ENCODE measurements at regions not wholly inside any gene's neighbourhood (a gene's known extent, or its start where the extent isn't known, plus 50 kb on each side); places are given as distances from the start of the nearest gene placed in this dataset.

GRCh38 chr10:10351451-10351850 lies 666.2 kb upstream of the CELF2 start:
- no peak for DNase-seq (ENCODE audit: low read depth)

DNA sequence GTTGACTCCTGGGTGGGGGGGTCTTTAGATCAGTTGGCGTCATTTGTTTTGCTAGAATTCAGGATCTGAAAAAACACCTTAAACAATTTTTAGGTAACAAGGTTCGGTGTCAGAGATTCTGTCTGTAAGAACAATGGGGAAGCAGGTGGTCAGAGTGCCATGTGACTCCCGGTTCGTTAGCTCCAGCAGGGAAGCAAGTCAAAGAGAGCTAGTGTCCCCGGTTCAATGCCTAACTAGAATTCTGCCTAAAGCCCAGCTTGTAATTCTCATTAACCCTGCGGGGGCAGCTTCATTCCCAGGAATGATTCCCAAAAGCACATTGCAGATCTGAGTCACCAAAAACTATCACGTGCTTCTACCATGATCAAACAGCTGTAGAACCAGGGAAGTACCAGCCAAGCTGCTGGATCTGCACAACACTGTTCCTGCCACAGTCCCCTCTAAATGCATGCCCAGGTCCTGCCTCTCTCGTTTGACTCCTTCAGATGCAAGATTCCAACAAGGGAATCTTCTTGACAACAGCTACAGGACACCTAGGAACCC lies 664.3 kb upstream of the CELF2 start:
- DNase-seq (ENCODE audit: low read depth): no peak

DNA sequence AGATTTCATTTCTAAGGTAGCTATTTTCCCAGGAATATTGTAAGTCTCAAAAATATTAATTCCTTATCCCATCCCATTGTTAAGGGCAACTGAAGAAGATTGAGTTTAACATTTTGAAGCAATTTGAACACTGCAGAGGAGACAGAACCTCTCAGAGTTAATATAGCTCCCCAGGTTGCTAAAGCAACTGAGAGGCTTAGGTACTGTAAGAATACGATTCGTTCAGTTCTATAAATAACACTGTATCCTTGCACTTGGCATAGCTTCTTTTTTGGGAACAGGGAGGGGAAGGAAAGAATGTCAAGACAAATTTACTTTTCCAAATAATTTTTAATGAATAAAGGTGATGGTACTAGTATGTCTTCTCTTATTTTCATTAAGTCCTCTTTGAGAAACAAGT lies 658.4 kb upstream of the CELF2 start:
- DNase-seq (ENCODE audit: low read depth): no peak

DNA sequence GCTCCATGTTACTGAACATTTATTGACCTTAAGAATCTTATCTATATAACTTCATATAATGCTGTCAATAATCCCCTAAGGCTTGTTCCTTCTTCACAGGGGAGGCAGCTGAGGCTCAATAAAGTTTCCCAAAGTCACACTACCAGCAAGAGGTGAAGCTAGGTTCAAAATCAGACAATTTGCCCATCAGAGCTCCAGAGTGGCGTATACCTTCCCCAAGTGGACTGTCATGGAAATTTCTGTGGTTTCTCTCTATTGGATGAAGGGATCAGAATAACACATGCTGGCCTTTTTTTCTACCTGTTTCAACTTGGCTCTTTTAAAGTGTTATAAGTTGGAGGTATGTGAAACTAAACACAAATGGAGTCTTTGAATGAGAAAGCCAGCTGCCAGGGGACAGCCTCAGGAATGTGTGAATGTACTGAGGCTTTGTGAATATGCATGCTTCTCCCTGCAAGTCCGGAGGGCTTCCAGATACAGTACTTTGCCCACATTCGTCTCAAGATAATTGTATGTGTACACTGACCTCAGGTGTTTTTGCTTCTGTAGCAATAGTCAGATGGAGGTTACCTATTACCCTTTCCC lies 656.3 kb upstream of the CELF2 start:
- DNase-seq (ENCODE audit: low read depth): no peak

- no peak for DNase-seq (ENCODE audit: low read depth)
Observed at GRCh38 chr10:10362800-10363199, 654.9 kb upstream of the CELF2 start.

DNA sequence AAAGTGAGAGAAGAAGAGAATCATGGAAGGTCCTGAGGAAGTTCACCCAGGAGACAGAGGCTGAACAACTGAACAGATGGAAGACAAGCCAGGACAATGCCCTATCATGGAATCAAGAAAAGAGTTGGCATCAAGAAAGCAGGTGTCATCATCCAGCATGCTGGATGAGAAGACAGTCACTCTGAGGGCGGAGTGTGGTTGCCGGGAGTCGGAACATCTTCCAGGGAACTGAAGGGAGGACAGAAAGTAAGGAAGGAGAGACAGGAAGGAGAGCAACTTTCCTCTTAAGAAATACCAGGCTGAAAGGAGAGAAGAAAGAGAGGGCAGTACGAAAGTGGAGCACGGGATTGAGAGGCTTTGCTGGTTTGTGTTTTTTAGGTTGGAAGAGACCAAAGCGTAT lies 654.5 kb upstream of the CELF2 start:
- no peak for DNase-seq (ENCODE audit: low read depth)

GRCh38 chr10:10364902-10365301 lies 652.8 kb upstream of the CELF2 start:
- no peak for DNase-seq (ENCODE audit: low read depth)

DNA sequence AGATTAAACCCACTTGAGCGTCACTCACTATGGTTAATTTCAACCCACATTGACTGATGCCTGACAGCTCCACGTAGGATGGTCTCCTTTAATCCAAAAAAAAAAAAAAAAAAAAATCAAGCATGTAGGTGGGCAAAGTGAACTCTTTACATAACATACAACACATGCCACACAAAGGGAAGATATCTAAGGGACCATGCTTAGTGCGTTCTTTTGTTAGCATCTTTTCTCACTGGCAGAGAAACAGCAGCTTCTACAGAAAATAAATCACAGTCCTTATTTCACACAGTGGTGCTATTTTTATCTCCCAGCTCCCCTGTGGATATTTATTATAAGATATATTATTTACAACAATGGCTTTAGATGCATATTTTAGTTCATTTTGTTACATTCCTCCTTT lies 652.0 kb upstream of the CELF2 start:
- no peak for DNase-seq (ENCODE audit: low read depth)

DNA sequence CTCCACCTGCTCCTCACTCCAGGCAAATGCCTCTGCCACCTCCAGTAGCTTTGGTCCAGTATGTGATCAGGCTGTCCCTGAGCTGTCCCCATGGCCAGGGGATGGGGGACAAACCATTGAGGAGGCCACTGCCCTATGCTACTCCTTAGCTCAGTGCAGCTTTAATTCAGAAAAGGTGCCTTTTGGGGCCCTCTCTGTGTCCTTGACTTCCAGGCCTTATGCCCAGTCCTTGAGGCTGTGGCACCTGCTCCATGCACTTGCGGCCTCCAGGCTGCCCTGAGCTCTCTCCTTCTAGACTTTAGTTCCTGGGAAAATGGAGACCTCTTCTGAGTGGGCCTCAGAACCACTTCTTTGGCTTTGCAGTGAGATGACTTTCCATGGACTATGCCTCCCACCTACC lies 650.8 kb upstream of the CELF2 start:
- DNase-seq (ENCODE audit: low read depth): no peak

DNA sequence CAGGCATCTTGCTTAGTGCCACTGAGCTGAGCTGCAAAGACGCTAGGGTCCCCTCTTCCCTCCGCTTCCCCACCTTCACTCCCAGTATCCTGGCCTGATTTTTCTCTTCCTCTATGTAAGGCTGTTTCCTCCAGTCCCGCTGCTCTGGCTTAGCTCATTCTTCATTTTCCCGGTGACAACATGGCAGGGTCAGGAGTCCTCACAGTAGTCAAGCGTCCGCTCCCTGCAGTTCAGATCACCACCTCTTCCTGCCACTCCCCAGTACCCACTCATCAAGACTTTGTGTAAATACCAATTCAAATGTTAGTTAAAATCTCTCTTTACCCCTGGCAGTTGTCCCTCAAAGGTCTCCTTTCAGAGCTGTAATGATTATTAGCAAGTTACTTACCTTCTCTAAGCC lies 650.4 kb upstream of the CELF2 start:
- no peak for DNase-seq (ENCODE audit: low read depth)

DNA sequence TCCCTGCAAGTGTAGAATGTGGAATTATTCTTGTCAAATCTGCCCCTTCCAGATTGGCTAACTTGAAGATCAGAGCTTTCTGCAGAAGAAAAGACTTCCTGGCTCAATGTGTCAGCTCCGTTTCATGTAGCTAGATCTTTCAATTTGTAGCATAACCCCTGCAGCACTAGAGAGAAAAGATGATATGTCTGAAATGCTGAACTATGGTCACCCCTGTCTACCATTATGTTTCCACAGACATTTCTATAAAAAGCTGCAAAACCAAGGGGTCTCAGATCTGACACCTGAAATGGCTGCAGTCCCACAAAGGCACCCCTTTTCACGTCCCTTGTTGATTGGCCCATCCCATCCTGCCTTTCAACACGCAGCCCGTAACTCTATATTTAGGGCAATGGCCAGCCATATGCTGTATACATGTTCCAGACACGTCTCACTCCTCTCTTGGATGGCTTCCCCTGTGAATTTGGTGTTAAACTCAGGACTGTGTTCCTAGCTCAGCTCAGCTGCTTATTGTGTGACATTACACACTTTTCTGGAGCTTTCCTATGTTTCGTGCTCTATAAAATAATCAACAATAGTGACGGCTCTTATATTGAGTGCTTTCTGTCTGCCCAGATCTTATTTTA lies 648.6 kb upstream of the CELF2 start:
- no peak for DNase-seq (ENCODE audit: low read depth)

GRCh38 chr10:10385831-10386230 lies 631.8 kb upstream of the CELF2 start:
- DNase-seq (ENCODE audit: low read depth): no peak

DNA sequence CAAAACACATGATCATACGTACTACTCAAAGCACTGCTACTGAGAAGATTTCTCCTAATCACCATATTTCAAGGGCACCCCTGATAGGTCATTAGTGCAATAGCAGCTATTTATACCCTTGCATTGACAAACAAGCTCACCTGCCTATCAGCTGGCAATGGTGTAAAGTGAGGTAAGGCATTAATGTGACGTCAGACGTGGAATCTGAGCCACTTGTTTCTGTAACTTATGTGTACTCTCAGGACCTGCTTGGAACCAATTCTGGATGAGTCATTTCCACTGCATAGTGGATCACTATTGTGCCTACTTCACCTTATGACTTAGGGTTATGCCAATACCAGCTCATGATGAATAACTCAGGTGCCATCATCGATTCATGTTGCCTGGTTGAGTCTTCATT lies 628.5 kb upstream of the CELF2 start:
- no peak for DNase-seq (ENCODE audit: low read depth)

DNA sequence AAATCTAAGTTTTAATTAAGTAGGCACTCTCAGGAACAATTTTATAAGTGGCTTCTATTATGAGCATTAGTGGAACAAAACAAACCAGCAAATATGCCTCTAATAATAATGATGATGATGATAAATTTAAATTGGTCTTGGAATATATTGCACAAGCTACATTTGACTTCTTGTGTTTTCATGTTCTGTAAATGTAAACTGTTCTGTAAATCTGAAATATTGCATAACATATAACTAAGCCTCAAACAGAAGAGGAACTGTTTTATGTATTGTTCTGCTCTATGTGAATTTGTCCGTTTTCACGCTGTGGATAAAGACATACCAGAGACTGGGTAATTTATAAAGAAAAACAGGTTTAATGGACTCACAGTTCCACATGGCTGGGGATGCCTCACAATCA lies 625.2 kb upstream of the CELF2 start:
- no peak for DNase-seq (ENCODE audit: low read depth)

DNA sequence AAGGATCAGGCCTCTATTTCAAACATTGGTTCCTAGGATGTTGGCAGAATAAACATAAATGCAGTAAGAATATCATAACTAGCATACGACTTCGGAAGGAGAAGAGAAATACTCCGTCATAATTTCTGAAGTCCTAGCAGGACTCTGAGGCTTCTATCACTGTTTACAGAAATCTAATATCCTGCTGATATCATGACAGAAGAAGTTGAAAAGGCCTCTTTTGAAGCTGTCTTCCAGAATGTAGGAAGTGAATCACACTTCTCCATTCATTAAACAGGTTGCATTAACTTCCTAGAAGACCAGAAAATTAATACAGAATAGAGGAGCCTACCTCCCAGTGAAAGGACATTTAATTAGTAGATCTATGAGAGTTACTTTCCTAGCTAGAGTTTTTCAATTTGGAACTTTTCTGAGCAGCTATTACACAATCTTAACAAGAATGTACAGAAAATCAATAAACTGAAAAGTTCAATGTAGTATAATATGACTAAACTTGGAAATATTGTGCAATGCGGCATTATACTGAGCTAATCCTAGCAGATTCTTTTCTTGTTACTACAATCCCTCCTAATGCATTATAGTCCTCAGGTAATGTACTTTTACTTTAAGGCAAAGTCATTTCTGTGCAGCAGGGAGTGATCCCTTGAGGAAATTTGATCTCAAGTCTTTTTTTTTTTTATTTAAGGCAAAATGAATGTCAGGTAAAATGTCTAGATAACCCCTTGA lies 622.6 kb upstream of the CELF2 start:
- no peak for DNase-seq (ENCODE audit: low read depth)

- no peak for DNase-seq (ENCODE audit: low read depth)
Observed at GRCh38 chr10:10396601-10397000, 621.1 kb upstream of the CELF2 start.

GRCh38 chr10:10397906-10398305 lies 619.8 kb upstream of the CELF2 start:
- no peak for DNase-seq (ENCODE audit: low read depth)

GRCh38 chr10:10403762-10404161 lies 613.9 kb upstream of the CELF2 start:
- DNase-seq (ENCODE audit: low read depth): no peak

DNA sequence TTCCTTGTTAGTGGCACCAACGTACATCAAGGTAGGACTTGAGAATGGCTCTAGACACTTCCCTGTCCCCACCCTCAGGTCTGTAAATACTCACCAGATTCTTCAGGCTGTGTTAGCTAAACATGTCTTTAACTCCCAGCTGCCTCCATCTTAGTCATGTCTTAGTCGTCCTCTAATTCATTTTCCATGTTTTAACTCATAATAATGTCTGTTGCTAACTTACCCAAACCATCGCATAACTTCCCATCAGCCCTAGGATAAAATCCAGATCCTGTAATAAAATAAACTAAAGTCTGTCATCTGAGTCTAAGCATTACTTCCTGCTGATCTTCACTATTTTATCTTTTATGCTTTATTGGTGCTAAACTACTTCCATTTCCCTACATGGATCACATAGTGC lies 600.0 kb upstream of the CELF2 start:
- DNase-seq (ENCODE audit: low read depth): no peak

DNA sequence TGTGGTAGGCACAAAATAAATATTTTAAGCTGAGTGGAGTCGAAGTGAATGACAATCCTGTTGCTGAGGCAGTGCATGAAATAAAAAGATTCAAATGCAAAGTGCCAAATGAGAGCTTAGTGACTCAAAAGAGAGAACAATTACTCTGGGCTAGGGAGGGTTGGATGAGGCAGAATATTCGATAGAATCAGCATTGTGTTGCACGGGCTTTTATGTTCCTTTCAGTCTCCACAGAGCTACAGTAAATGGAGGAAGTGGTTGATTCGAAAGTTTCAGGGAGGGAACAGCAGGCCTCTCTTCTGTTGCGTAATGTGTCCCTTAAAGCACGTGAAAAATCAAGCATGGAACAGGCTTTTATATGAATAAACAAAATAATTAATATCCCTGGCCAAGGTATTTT lies 599.3 kb upstream of the CELF2 start:
- no peak for DNase-seq (ENCODE audit: low read depth)

GRCh38 chr10:10421071-10421470 lies 596.6 kb upstream of the CELF2 start:
- DNase-seq (ENCODE audit: low read depth): no peak

DNA sequence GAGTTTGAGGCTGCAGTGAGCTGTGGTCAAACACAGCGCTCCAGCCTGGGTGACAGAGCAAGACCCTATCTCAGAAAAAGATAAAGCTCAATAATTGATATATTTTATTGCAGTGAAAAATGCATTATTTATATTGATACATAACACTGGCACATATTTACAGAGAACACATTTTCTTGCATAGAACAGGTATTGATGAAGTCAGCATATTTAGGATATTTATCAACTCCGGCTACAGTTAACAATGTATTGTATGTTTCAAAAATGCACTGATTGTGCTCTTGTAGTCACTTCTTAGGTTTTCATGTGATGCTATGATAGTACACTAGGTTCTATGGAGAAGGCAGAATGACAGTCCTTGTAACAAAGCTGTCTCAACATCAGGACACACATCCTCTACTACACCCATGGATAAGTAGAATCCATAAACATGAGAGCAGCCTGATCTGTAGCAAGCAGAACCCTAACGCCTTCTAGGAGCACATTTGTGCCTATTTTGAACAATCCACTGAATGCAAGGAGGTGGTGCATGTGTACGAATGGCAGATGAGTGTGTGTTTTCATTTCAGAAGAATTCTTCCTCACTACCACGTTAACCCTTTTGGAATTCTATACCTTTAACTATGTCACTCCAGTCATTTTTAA lies 586.1 kb upstream of the CELF2 start:
- no peak for DNase-seq (ENCODE audit: low read depth)
